ENCODE measurements at regions not wholly inside any gene's neighbourhood (a gene's known extent, or its start where the extent isn't known, plus 50 kb on each side); places are given as distances from the start of the nearest gene placed in this dataset.
A peak's percentile ranks its signal among the peaks of the same experiment; 100 is the strongest.

DNA sequence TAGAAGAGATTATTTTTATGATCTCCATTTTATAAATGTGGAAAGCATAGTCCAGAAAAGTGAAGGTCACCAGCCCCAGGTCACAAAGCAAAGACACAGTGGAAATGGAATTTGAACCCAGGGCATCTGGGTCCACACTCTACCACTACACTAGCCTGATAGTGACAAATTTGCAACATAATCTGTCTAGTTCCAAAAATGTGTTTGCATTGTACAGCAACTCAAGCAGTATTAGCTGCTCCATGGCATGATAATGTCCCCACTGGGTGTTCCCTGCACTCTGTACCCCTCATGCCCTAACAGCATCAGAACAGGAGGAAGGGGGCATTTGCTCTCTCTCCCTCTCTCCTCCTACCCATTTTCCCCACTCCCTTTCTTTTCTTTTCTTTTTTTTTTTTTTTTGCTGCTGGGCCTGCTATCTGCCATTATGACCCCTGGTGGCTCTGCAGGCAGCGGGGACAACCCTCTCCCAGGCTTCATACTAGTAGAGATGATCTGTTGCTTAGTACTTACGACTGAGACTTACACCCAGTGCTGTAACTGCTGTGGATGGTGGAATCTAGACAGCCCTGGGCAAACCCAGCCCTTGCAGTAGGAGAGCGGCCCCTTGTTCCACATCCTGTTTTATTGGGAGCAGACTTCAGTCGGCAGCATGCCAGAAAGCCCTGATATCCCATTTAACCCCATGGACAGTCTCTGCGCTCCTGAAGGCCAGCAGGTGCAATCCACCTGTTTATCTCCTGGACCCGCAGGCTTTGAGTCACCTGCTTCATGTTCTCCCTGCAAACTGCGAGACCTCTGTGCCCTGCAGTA, 306.3 kb downstream of the SOX9 start:
- DNase-seq (ENCODE audit: low read depth) = no peak
- TF ChIP-seq, protein P1, sequence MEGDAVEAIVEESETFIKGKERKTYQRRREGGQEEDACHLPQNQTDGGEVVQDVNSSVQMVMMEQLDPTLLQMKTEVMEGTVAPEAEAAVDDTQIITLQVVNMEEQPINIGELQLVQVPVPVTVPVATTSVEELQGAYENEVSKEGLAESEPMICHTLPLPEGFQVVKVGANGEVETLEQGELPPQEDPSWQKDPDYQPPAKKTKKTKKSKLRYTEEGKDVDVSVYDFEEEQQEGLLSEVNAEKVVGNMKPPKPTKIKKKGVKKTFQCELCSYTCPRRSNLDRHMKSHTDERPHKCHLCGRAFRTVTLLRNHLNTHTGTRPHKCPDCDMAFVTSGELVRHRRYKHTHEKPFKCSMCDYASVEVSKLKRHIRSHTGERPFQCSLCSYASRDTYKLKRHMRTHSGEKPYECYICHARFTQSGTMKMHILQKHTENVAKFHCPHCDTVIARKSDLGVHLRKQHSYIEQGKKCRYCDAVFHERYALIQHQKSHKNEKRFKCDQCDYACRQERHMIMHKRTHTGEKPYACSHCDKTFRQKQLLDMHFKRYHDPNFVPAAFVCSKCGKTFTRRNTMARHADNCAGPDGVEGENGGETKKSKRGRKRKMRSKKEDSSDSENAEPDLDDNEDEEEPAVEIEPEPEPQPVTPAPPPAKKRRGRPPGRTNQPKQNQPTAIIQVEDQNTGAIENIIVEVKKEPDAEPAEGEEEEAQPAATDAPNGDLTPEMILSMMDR (IDR thresholded peaks at IDR 0.05; ENCODE audit: insufficient read depth, low read length, poor library complexity, severe bottlenecking) = no peak
- no peaks in the 10 kb centered on the region for H3K36me3 ChIP-seq (ENCODE audit: control insufficient read depth, insufficient read depth, low read length)
- H3K4me3 ChIP-seq (ENCODE audit: low read depth, low read length) = no peak overlapping the region
- no peaks in the 10 kb centered on the region for H3K27me3 ChIP-seq (ENCODE audit: control insufficient read depth, insufficient read depth, low read length)

DNA sequence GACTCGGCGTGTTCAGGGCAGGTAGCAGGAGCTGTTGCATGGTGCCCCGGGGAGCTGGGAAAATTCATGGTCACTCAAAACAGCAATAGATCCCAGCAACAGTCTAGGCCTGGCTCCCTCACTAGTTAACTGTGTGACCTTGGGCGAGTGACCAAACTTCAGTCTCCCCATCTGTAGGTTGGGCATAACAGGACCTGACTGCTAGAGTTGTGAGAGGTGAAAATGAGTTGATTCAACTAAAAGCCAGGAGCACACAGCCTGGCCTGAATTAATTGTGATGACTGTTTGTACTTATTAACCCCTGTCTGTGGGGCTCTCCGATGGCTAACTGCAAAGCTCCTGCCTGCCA, 306.9 kb downstream of the SOX9 start:
- TF ChIP-seq, protein P1 (IDR thresholded peaks at IDR 0.05; ENCODE audit: insufficient read depth, low read length, poor library complexity, severe bottlenecking) = no peak
- no peak for DNase-seq (ENCODE audit: low read depth)
- H3K4me3 ChIP-seq (ENCODE audit: low read depth, low read length) = no peak overlapping the region
- H3K36me3 ChIP-seq (ENCODE audit: control insufficient read depth, insufficient read depth, low read length) = no peaks in the 10 kb centered on the region
- no peaks in the 10 kb centered on the region for H3K27me3 ChIP-seq (ENCODE audit: control insufficient read depth, insufficient read depth, low read length)

DNA sequence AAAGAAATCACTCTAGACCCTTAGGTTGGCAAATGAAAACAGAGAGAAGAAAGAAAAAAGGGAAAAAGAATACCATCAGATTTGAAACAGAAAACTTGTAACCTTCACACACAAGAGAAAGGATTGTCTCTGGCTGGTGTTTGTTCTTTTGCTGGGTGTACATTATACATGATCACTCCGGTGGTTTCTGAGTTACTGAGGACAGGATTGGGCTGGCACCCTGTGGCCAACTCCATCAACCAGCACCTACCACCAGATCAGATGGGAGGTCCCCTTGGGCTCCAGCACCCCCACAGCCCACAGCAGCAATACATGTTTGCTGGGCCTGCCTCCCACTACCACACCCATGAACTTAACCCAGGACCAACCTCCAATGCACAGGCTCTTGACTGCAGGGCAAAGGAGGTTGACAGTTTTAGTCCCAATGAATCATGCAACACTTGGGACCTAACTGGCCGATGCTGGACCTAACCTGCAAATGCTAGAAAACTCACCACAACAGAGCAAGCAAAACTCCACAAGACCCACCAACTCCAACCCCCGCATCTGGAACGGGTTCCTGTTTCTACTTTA, 308.3 kb downstream of the SOX9 start:
- Histone ChIP-seq H3K4me3 (ENCODE audit: low read depth, low read length) (no peak overlapping the region), H3K36me3 (ENCODE audit: control insufficient read depth, insufficient read depth, low read length) (no peaks in the 10 kb centered on the region), H3K27me3 (ENCODE audit: control insufficient read depth, insufficient read depth, low read length) (no peaks in the 10 kb centered on the region)
- no peak for DNase-seq (ENCODE audit: low read depth)
- TF ChIP-seq, protein P1 (IDR thresholded peaks at IDR 0.05; ENCODE audit: insufficient read depth, low read length, poor library complexity, severe bottlenecking) = no peak

DNA sequence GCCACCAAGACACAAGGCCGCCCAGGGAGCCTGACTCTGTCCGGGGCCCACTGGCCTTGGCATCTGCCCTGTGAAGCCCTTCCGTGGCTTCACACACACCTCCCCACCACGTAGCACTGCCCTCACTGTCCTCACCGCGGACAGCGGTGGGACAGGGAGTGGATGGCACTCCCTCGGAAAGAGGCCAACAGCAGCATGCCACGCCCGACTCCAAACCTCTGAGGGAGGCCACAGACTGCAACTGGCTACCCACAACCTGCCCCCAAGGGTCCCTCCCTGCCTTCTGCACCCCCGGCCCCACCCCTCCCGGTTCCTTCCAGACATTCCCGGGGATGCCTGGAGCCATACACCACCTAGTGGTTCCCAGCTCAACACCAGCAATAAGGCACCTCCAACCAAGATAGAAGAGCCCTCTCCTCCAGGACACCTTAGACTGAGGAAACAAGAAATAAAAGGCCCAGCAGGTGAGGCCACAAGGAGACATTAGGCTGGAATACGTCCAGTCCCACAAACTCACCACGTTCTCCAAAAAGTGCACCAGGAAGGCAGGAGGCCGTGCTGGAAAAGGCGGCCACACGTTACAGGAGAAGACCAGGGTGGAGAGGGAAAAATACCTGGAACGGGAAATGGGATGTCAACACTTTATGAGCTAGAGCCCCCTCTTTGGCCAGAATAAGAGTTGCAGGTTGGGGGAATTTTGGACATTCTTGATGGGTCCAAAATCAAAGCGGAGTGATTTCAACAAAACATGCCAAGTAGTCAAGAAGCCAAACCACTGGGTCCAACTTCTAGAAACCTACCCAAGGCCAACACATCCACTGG, 310.0 kb downstream of the SOX9 start:
- no peaks in the 10 kb centered on the region for H3K27me3 ChIP-seq (ENCODE audit: control insufficient read depth, insufficient read depth, low read length)
- TF ChIP-seq, protein P1 (IDR thresholded peaks at IDR 0.05; ENCODE audit: insufficient read depth, low read length, poor library complexity, severe bottlenecking) = peak; percentile 11
- H3K36me3 ChIP-seq (ENCODE audit: control insufficient read depth, insufficient read depth, low read length) = no peaks in the 10 kb centered on the region
- DNase-seq (ENCODE audit: low read depth) = no peak
- no peak overlapping the region for H3K4me3 ChIP-seq (ENCODE audit: low read depth, low read length)

DNA sequence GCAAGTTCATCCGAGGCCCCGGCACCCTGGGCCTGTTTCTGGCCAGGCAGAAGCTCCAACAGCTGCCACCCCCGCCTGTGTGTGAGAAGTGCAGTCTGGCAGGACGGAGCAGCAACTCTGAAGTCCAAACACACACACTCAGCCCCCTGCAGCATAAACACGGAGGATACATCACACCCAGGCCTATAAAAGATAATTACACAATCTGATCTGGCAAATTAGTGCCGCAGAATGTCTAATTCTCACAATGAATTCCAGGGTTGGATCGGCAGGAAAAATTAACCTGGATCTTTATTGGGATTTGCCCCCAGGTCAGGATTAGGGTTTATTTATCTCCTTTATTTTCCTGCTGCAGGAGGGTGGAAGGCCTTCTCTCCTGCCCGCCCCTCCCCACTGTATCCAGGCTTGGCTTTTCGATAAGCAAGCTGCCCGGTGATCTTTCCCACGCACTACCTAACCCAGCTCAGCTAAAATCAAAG, 311.4 kb downstream of the SOX9 start:
- DNase-seq (ENCODE audit: low read depth) = no peak
- TF ChIP-seq, protein P1 (IDR thresholded peaks at IDR 0.05; ENCODE audit: insufficient read depth, low read length, poor library complexity, severe bottlenecking) = no peak
- Histone ChIP-seq H3K36me3 (ENCODE audit: control insufficient read depth, insufficient read depth, low read length) (no peaks in the 10 kb centered on the region), H3K4me3 (ENCODE audit: low read depth, low read length) (no peak overlapping the region), H3K27me3 (ENCODE audit: control insufficient read depth, insufficient read depth, low read length) (no peaks in the 10 kb centered on the region)
